ENCODE measurements at regions not wholly inside any gene's neighbourhood (a gene's known extent, or its start where the extent isn't known, plus 50 kb on each side); places are given as distances from the start of the nearest gene placed in this dataset.
"Not testable (repeated sequence)": the region's sequence is repeated elsewhere in the genome, so short reads cannot be mapped to it uniquely, and the experiment has no call there.

GRCh38 chr4:3629176-3629575 is 97.0 kb upstream of the LRPAP1 start:
- not testable (repeated sequence) for TF ChIP-seq CTCF (IDR thresholded peaks at IDR 0.05; ENCODE audit: extremely low read depth in 1 of 2, insufficient read depth in 1 of 2, low read depth in 1 of 2, low read length in 2 of 2); POLR2AphosphoS5 (IDR thresholded peaks at IDR 0.05; ENCODE audit: insufficient read depth, low read depth, low read length); MAX (IDR thresholded peaks at IDR 0.05; ENCODE audit: insufficient read depth, insufficient read length); EZH2 (IDR thresholded peaks at IDR 0.05; ENCODE audit: borderline replicate concordance, low read depth, low read length, severe bottlenecking); POLR2A (IDR thresholded peaks at IDR 0.05; ENCODE audit: low read depth, low read length); JUN (IDR thresholded peaks at IDR 0.05; ENCODE audit: borderline replicate concordance, insufficient read depth, insufficient read length, low read depth)

Data from endothelial cell of umbilical vein (primary cell).